ENCODE measurements at regions not wholly inside any gene's neighbourhood (a gene's known extent, or its start where the extent isn't known, plus 50 kb on each side); places are given as distances from the start of the nearest gene placed in this dataset.

GRCh38 chr15:89395031-89395430 is 60.4 kb upstream of the POLG start:
- no peaks in the 10 kb centered on the region for H3K9me3 ChIP-seq (ENCODE audit: insufficient read depth, low read length, severe bottlenecking)
- no peak overlapping the region for H2AFZ ChIP-seq (ENCODE audit: low read depth, low read length)
- no peaks in the 10 kb centered on the region for H3K36me3 ChIP-seq (ENCODE audit: insufficient read depth, low read length)
- peaks cover 5% of the 10 kb centered on the region for H3K27me3 ChIP-seq (ENCODE audit: insufficient read depth, low read length, poor library complexity)
- no peaks in the 10 kb centered on the region; the same call in 1 of the 2 replicates for H4K20me1 ChIP-seq (ENCODE audit: insufficient read depth, low read length)
- no peaks in the 10 kb centered on the region for H3K79me2 ChIP-seq (ENCODE audit: insufficient read depth, low read length)
- ATAC-seq (ENCODE audit: insufficient read depth, low read depth) (no peak), DNase-seq (no peak)
- no peaks in the 10 kb centered on the region for H3K4me1 ChIP-seq (ENCODE audit: insufficient read depth, low read length)
- no peak overlapping the region for H3K4me2 ChIP-seq (ENCODE audit: insufficient read depth, low read length)
- H3K4me3 ChIP-seq (ENCODE audit: low read depth in 1 of 2, low read length in 2 of 2) = no peak overlapping the region
- H3K9ac ChIP-seq (ENCODE audit: low read depth, low read length) = no peak overlapping the region
- H3K27ac ChIP-seq (ENCODE audit: low read length) = no peak overlapping the region
- TF ChIP-seq CTCF (IDR thresholded peaks at IDR 0.05; ENCODE audit: borderline replicate concordance, extremely low read depth, low read length, poor library complexity, severe bottlenecking) (no peak), EZH2 (IDR thresholded peaks at IDR 0.05; ENCODE audit: borderline replicate concordance, low read depth, low read length, severe bottlenecking) (no peak)

- no peak for TF ChIP-seq CTCF (IDR thresholded peaks at IDR 0.05; ENCODE audit: borderline replicate concordance, extremely low read depth, low read length, poor library complexity, severe bottlenecking)
- no peak for TF ChIP-seq EZH2 (IDR thresholded peaks at IDR 0.05; ENCODE audit: borderline replicate concordance, low read depth, low read length, severe bottlenecking)
- Histone ChIP-seq H3K9ac (ENCODE audit: low read depth, low read length) (no peak overlapping the region), H2AFZ (ENCODE audit: low read depth, low read length) (no peak overlapping the region), H3K4me3 (ENCODE audit: low read depth in 1 of 2, low read length in 2 of 2) (no peak overlapping the region), H3K36me3 (ENCODE audit: insufficient read depth, low read length) (no peaks in the 10 kb centered on the region), H3K4me1 (ENCODE audit: insufficient read depth, low read length) (no peaks in the 10 kb centered on the region), H3K79me2 (ENCODE audit: insufficient read depth, low read length) (no peaks in the 10 kb centered on the region), H4K20me1 (ENCODE audit: insufficient read depth, low read length) (no peaks in the 10 kb centered on the region; the same call in 1 of the 2 replicates), H3K4me2 (ENCODE audit: insufficient read depth, low read length) (no peak overlapping the region), H3K27me3 (ENCODE audit: insufficient read depth, low read length, poor library complexity) (peaks cover 7% of the 10 kb centered on the region), H3K27ac (ENCODE audit: low read length) (no peak overlapping the region), H3K9me3 (ENCODE audit: insufficient read depth, low read length, severe bottlenecking) (no peaks in the 10 kb centered on the region)
- ATAC-seq (ENCODE audit: insufficient read depth, low read depth) (no peak), DNase-seq (no peak)
These were observed 58.4 kb upstream of the POLG start for GRCh38 chr15:89393056-89393455.

GRCh38 chr15:89391685-89392257 is 57.1 kb upstream of the POLG start:
- ATAC-seq (ENCODE audit: insufficient read depth, low read depth) (no peak), DNase-seq (no peak)
- no peak overlapping the region for H3K27ac ChIP-seq (ENCODE audit: low read length)
- peaks cover 7% of the 10 kb centered on the region for H3K27me3 ChIP-seq (ENCODE audit: insufficient read depth, low read length, poor library complexity)
- no peaks in the 10 kb centered on the region for H3K79me2 ChIP-seq (ENCODE audit: insufficient read depth, low read length)
- no peaks in the 10 kb centered on the region for H3K4me1 ChIP-seq (ENCODE audit: insufficient read depth, low read length)
- TF ChIP-seq EZH2 (IDR thresholded peaks at IDR 0.05; ENCODE audit: borderline replicate concordance, low read depth, low read length, severe bottlenecking) = no peak
- TF ChIP-seq CTCF (IDR thresholded peaks at IDR 0.05; ENCODE audit: borderline replicate concordance, extremely low read depth, low read length, poor library complexity, severe bottlenecking) = no peak
- no peak overlapping the region for H2AFZ ChIP-seq (ENCODE audit: low read depth, low read length)
- H3K36me3 ChIP-seq (ENCODE audit: insufficient read depth, low read length) = no peaks in the 10 kb centered on the region
- no peak overlapping the region for H3K9ac ChIP-seq (ENCODE audit: low read depth, low read length)
- no peak overlapping the region for H3K4me3 ChIP-seq (ENCODE audit: low read depth in 1 of 2, low read length in 2 of 2)
- H4K20me1 ChIP-seq (ENCODE audit: insufficient read depth, low read length) = no peaks in the 10 kb centered on the region; the same call in 1 of the 2 replicates
- no peaks in the 10 kb centered on the region for H3K9me3 ChIP-seq (ENCODE audit: insufficient read depth, low read length, severe bottlenecking)
- no peak overlapping the region for H3K4me2 ChIP-seq (ENCODE audit: insufficient read depth, low read length)
